Lung (tissue), 11 donors: ENCODE measurements at regions not wholly inside any gene's neighbourhood (a gene's known extent, or its start where the extent isn't known, plus 50 kb on each side); places are given as distances from the start of the nearest gene placed in this dataset.

Experiments
- ATAC-seq: fragments of 200-7000 bp; cut with Tn5 transposase; one replicate; pipeline ENCODE4 v1.9.1; 2020; ENCODE audit warnings: moderate number of reproducible peaks; ENCODE audit not compliant: insufficient read depth, low FRiP score
- DNase-seq, 3 donors: peaks; one replicate each; pipeline ENCODE4 v3.0.0-alpha.2; 2013 to 2017
- H3K27ac ChIP-seq, 2 donors: one replicate each; pipeline ENCODE4 v1.5.1; 2013; ENCODE audit warnings: mild to moderate bottlenecking in 2 of 2, moderate library complexity in 2 of 2, control low read depth in 1 of 2, inconsistent platforms in 1 of 2, low read depth in 1 of 2, low read length in 1 of 2
- H3K27me3 ChIP-seq, 3 donors: one replicate each; pipeline ENCODE4 v1.5.1; 2013; ENCODE audit warnings: low read length in 2 of 3; ENCODE audit not compliant: control insufficient read depth in 3 of 3, insufficient read depth in 3 of 3
- H3K36me3 ChIP-seq, 4 donors: one replicate each; pipeline ENCODE4 v1.5.1; 2013; ENCODE audit warnings: low read length in 4 of 4, mild to moderate bottlenecking in 1 of 4, moderate library complexity in 1 of 4; ENCODE audit not compliant: control insufficient read depth in 4 of 4, insufficient read depth in 4 of 4
- H3K4me1 ChIP-seq, 5 donors: one replicate each; pipeline ENCODE4 v1.5.1; 2013; ENCODE audit warnings: low read length in 5 of 5, mild to moderate bottlenecking in 2 of 5, moderate library complexity in 1 of 5; ENCODE audit not compliant: control insufficient read depth in 5 of 5, insufficient read depth in 5 of 5
- H3K4me3 ChIP-seq: one replicate; pipeline ENCODE4 v1.5.1; 2013; ENCODE audit warnings: mild to moderate bottlenecking, control low read depth, moderate library complexity
- H3K9ac ChIP-seq, 2 donors: one replicate each; pipeline ENCODE4 v1.5.1; 2013; ENCODE audit warnings: low read length in 2 of 2, control low read depth in 1 of 2; ENCODE audit not compliant: insufficient read depth in 1 of 2
- H3K9me3 ChIP-seq, 4 donors: one replicate each; pipeline ENCODE4 v1.5.1; 2013; ENCODE audit warnings: low read length in 3 of 4, mild to moderate bottlenecking in 1 of 4, moderate library complexity in 1 of 4; ENCODE audit not compliant: control insufficient read depth in 4 of 4, insufficient read depth in 3 of 4
- CTCF ChIP-seq: IDR thresholded peaks from 2 replicates; pipeline ENCODE4 v1.5.1; 2012; ENCODE audit warnings: mild to moderate bottlenecking; ENCODE audit errors: control extremely low read depth, extremely low read depth
- WGBS, 2 donors: extraction: QIAGEN DNeasy Blood & Tissue Kit; methylation state at CpG; one replicate each; pipeline ENCODE4 v1.1.7; 2013; 5-methylcytosine and 5-hydroxymethylcytosine counted together
- donor health status: control.
- donor health status: control.
- donor health status: Bipolar disorder and iron deficiency.
- donor health status: healthy.
- donor health status: DM: yes; HTN: yes; CAD: no.

- H3K36me3 ChIP-seq = no peaks in the 10 kb centered on the region
- no peak overlapping the region for H3K27ac ChIP-seq
- peaks cover 0 to 3% (median 1%) of the 10 kb centered on the region in 4 donors for H3K9me3 ChIP-seq
- no peak overlapping the region for H3K4me3 ChIP-seq
- DNase-seq = no peak
- TF ChIP-seq CTCF = no peak
- H3K27me3 ChIP-seq = no peaks in the 10 kb centered on the region
- ATAC-seq = no peak
- no peak overlapping the region for H3K9ac ChIP-seq
- no peaks in the 10 kb centered on the region for H3K4me1 ChIP-seq
- WGBS, 2 donors = 86 to 90% methylated on average over 4 of the region's 4 CpGs
These were observed 273.9 kb downstream of the NPR3 start for GRCh38 chr5:32984851-32985610.

GRCh38 chr5:32989815-32990214 lies 278.7 kb downstream of the NPR3 start:
- Histone ChIP-seq H3K4me1 (no peaks in the 10 kb centered on the region), H3K4me3 (no peak overlapping the region), H3K27me3 (no peaks in the 10 kb centered on the region), H3K27ac (no peak overlapping the region), H3K36me3 (no peaks in the 10 kb centered on the region), H3K9me3 (peaks cover 0 to 1% (median 0%) of the 10 kb centered on the region in 4 donors), H3K9ac (no peak overlapping the region)
- 89% methylated on average over 5 of the region's 5 CpGs for WGBS, 2 donors
- DNase-seq = no peak
- TF ChIP-seq CTCF = no peak
- no peak for ATAC-seq

- DNase-seq (no peak), ATAC-seq (no peak)
- no peak for TF ChIP-seq CTCF
- Histone ChIP-seq H3K27ac (no peak overlapping the region), H3K4me1 (no peaks in the 10 kb centered on the region), H3K36me3 (no peaks in the 10 kb centered on the region), H3K27me3 (no peaks in the 10 kb centered on the region), H3K9ac (no peak overlapping the region), H3K4me3 (no peak overlapping the region), H3K9me3 (peaks cover 0 to 1% (median 0%) of the 10 kb centered on the region in 4 donors)
- WGBS, 2 donors = 88 to 93% methylated on average over 13 of the region's 13 CpGs
These were observed 279.7 kb downstream of the NPR3 start for GRCh38 chr5:32990593-32991420.
